ENCODE measurements at regions not wholly inside any gene's neighbourhood (a gene's known extent, or its start where the extent isn't known, plus 50 kb on each side); places are given as distances from the start of the nearest gene placed in this dataset.
"Not testable (repeated sequence)": the region's sequence is repeated elsewhere in the genome, so short reads cannot be mapped to it uniquely, and the experiment has no call there.

- H3K36me3 Mint-ChIP-seq (ENCODE audit: low read depth, unreplicated experiment) = no peaks in the 10 kb centered on the region
- H3K4me3 Mint-ChIP-seq (ENCODE audit: unreplicated experiment) = no peak overlapping the region
- no peak for TF ChIP-seq CTCF (IDR thresholded peaks at IDR 0.05; ENCODE audit: unreplicated experiment)
- no peak overlapping the region for H3K27ac Mint-ChIP-seq (ENCODE audit: unreplicated experiment)
- no peaks in the 10 kb centered on the region for H3K27me3 Mint-ChIP-seq (ENCODE audit: unreplicated experiment)
- H3K4me1 Mint-ChIP-seq (ENCODE audit: unreplicated experiment) = peaks cover 12% of the 10 kb centered on the region
- H3K9me3 Mint-ChIP-seq (ENCODE audit: unreplicated experiment) = no peaks in the 10 kb centered on the region
- no peak for DNase-seq (ENCODE audit: low spot score)
Measured at GRCh38 chr6:121886223-121886830, 450.9 kb downstream of the GJA1 start.

GRCh38 chr6:121887724-121888123 lies 452.3 kb downstream of the GJA1 start:
- H3K9me3 Mint-ChIP-seq (ENCODE audit: unreplicated experiment) = no peaks in the 10 kb centered on the region
- peaks cover 15% of the 10 kb centered on the region for H3K4me1 Mint-ChIP-seq (ENCODE audit: unreplicated experiment)
- no peak for DNase-seq (ENCODE audit: low spot score)
- H3K4me3 Mint-ChIP-seq (ENCODE audit: unreplicated experiment) = no peak overlapping the region
- no peaks in the 10 kb centered on the region for H3K36me3 Mint-ChIP-seq (ENCODE audit: low read depth, unreplicated experiment)
- no peaks in the 10 kb centered on the region for H3K27me3 Mint-ChIP-seq (ENCODE audit: unreplicated experiment)
- no peak overlapping the region for H3K27ac Mint-ChIP-seq (ENCODE audit: unreplicated experiment)
- TF ChIP-seq CTCF (IDR thresholded peaks at IDR 0.05; ENCODE audit: unreplicated experiment) = no peak

- H3K4me3 Mint-ChIP-seq (ENCODE audit: unreplicated experiment) = no peak overlapping the region
Measured at GRCh38 chr6:121890307-121890910, 455.0 kb downstream of the GJA1 start.

GRCh38 chr6:121895731-121896130 lies 460.3 kb downstream of the GJA1 start:
- H3K9me3 Mint-ChIP-seq (ENCODE audit: unreplicated experiment); H3K27me3 Mint-ChIP-seq (ENCODE audit: unreplicated experiment); H3K27ac Mint-ChIP-seq (ENCODE audit: unreplicated experiment); H3K4me3 Mint-ChIP-seq (ENCODE audit: unreplicated experiment); H3K36me3 Mint-ChIP-seq (ENCODE audit: low read depth, unreplicated experiment); DNase-seq (ENCODE audit: low spot score); H3K4me1 Mint-ChIP-seq (ENCODE audit: unreplicated experiment): not testable (repeated sequence)

More at GRCh38 chr6:121890307-121890910, 455.0 kb downstream of the GJA1 start:
- Mint-ChIP-seq H3K4me1 (ENCODE audit: unreplicated experiment) (peaks cover 15% of the 10 kb centered on the region), H3K9me3 (ENCODE audit: unreplicated experiment) (no peaks in the 10 kb centered on the region), H3K27me3 (ENCODE audit: unreplicated experiment) (peaks cover 1% of the 10 kb centered on the region), H3K27ac (ENCODE audit: unreplicated experiment) (peak overlapping the region; percentile 88), H3K36me3 (ENCODE audit: low read depth, unreplicated experiment) (no peaks in the 10 kb centered on the region)
- no peak for DNase-seq (ENCODE audit: low spot score)
- TF ChIP-seq CTCF (IDR thresholded peaks at IDR 0.05; ENCODE audit: unreplicated experiment) = no peak

- Mint-ChIP-seq H3K27me3 (ENCODE audit: unreplicated experiment) (peaks cover 1% of the 10 kb centered on the region), H3K4me3 (ENCODE audit: unreplicated experiment) (no peak overlapping the region), H3K4me1 (ENCODE audit: unreplicated experiment) (peaks cover 3% of the 10 kb centered on the region), H3K36me3 (ENCODE audit: low read depth, unreplicated experiment) (no peaks in the 10 kb centered on the region), H3K9me3 (ENCODE audit: unreplicated experiment) (no peaks in the 10 kb centered on the region), H3K27ac (ENCODE audit: unreplicated experiment) (no peak overlapping the region)
- no peak for TF ChIP-seq CTCF (IDR thresholded peaks at IDR 0.05; ENCODE audit: unreplicated experiment)
- DNase-seq (ENCODE audit: low spot score) = no peak
Measured at GRCh38 chr6:121896363-121896762, 460.9 kb downstream of the GJA1 start.
